Mesenchymal stem cell (in vitro differentiated cells and primary cell): ENCODE measurements at regions not wholly inside any gene's neighbourhood (a gene's known extent, or its start where the extent isn't known, plus 50 kb on each side); places are given as distances from the start of the nearest gene placed in this dataset.

Source experiments
- DNase-seq: peaks from one replicate; pipeline ENCODE4 v3.0.0-alpha.2; 2013
- H2AFZ ChIP-seq: one replicate; pipeline ENCODE4 v1.6.1; 2013; ENCODE audit warnings: low read depth, mild to moderate bottlenecking, control low read depth, inconsistent platforms, low read length, moderate library complexity
- H2AK5ac ChIP-seq: 2 replicates; pipeline ENCODE4 v1.6.1; 2013; ENCODE audit warnings: low read length, moderate library complexity, mild to moderate bottlenecking, inconsistent platforms; ENCODE audit not compliant: severe bottlenecking
- H2BK120ac ChIP-seq: one replicate; pipeline ENCODE4 v1.6.1; 2013; ENCODE audit warnings: low read depth, mild to moderate bottlenecking, inconsistent platforms, low read length, moderate library complexity
- H2BK12ac ChIP-seq, 2 experiments: one replicate each; pipeline ENCODE4 v1.6.1; 2013; ENCODE audit warnings: inconsistent platforms in 2 of 2, low read length in 2 of 2, mild to moderate bottlenecking in 2 of 2, moderate library complexity in 2 of 2, control low read depth in 1 of 2
- H2BK15ac ChIP-seq: one replicate; pipeline ENCODE4 v1.6.1; 2013; ENCODE audit warnings: mild to moderate bottlenecking, low read depth, inconsistent platforms; ENCODE audit not compliant: poor library complexity, severe bottlenecking
- H2BK5ac ChIP-seq: 2 replicates; pipeline ENCODE4 v1.6.1; 2013; ENCODE audit warnings: low read depth, mild to moderate bottlenecking, low read length, control low read depth, inconsistent platforms; ENCODE audit not compliant: poor library complexity, severe bottlenecking
- H3K14ac ChIP-seq, 2 experiments: one replicate each; pipeline ENCODE4 v1.6.1; 2013; ENCODE audit warnings: inconsistent platforms in 2 of 2, low read length in 2 of 2, control low read depth in 1 of 2, mild to moderate bottlenecking in 1 of 2, moderate library complexity in 1 of 2
- H3K18ac ChIP-seq, 2 experiments: one replicate each; pipeline ENCODE4 v1.6.1; 2013; ENCODE audit warnings: inconsistent platforms in 2 of 2, low read length in 2 of 2, control low read depth in 1 of 2, low read depth in 1 of 2, mild to moderate bottlenecking in 1 of 2
- H3K23ac ChIP-seq, 2 experiments: one replicate each; pipeline ENCODE4 v1.6.1; 2013; ENCODE audit warnings: inconsistent platforms in 2 of 2, low read length in 2 of 2, mild to moderate bottlenecking in 2 of 2, moderate library complexity in 2 of 2, control low read depth in 1 of 2
- H3K27ac ChIP-seq: 2 replicates; pipeline ENCODE4 v1.5.1; 2013; ENCODE audit warnings: mild to moderate bottlenecking, moderate library complexity, low read length, control low read depth, inconsistent platforms; ENCODE audit not compliant: poor library complexity, severe bottlenecking
- H3K27me3 ChIP-seq, 2 experiments: 2 replicates each; pipeline versions ENCODE4 v1.6.1 to v1.7.0; 2013; ENCODE audit warnings: low read length in 2 of 2, mild to moderate bottlenecking in 2 of 2, moderate library complexity in 2 of 2, control low read depth in 1 of 2, inconsistent platforms in 1 of 2; ENCODE audit not compliant: control insufficient read depth in 1 of 2, insufficient read depth in 1 of 2
- H3K36me3 ChIP-seq, 2 experiments: 2 replicates each; pipeline versions ENCODE4 v1.6.1 to v1.7.0; 2013; ENCODE audit warnings: low read length in 2 of 2, control low read depth in 1 of 2, inconsistent platforms in 1 of 2, low read depth in 1 of 2, mild to moderate bottlenecking in 1 of 2; ENCODE audit not compliant: insufficient read depth in 2 of 2, control insufficient read depth in 1 of 2
- H3K4ac ChIP-seq, 2 experiments: one replicate each; pipeline ENCODE4 v1.6.1; 2013; ENCODE audit warnings: inconsistent platforms in 2 of 2, low read length in 2 of 2, mild to moderate bottlenecking in 2 of 2, moderate library complexity in 2 of 2, control low read depth in 1 of 2, low read depth in 1 of 2
- H3K4me1 ChIP-seq: 2 replicates; pipeline ENCODE4 v1.6.1; 2013; ENCODE audit warnings: low read depth, low read length, control low read depth; ENCODE audit not compliant: control insufficient read depth, insufficient read depth
- H3K4me2 ChIP-seq: 2 replicates; pipeline ENCODE4 v1.6.1; 2013; ENCODE audit warnings: low read length, mild to moderate bottlenecking, inconsistent platforms; ENCODE audit not compliant: poor library complexity, severe bottlenecking
- H3K4me3 ChIP-seq, 2 experiments: 2 replicates each; pipeline versions ENCODE4 v1.5.1 to v1.7.0; 2013; ENCODE audit warnings: low read length in 2 of 2, mild to moderate bottlenecking in 2 of 2, control low read depth in 1 of 2, low read depth in 1 of 2; ENCODE audit not compliant: insufficient read depth in 1 of 2
- H3K79me1 ChIP-seq: replicated peaks from 2 replicates; pipeline ENCODE4 v1.6.1; 2013; ENCODE audit warnings: mild to moderate bottlenecking, control low read depth, low read length, inconsistent platforms; ENCODE audit not compliant: poor library complexity, severe bottlenecking
- H3K9ac ChIP-seq: 2 replicates; pipeline ENCODE4 v1.7.0; 2013; ENCODE audit warnings: mild to moderate bottlenecking, low read length, moderate library complexity
- H3K9me3 ChIP-seq: 2 replicates; pipeline ENCODE4 v1.7.0; 2013; ENCODE audit warnings: mild to moderate bottlenecking, low read length; ENCODE audit not compliant: control insufficient read depth
- H4K8ac ChIP-seq: one replicate; pipeline ENCODE4 v1.6.1; 2013; ENCODE audit warnings: inconsistent platforms, mild to moderate bottlenecking, low read length, moderate library complexity
- H4K91ac ChIP-seq: one replicate; pipeline ENCODE4 v1.6.1; 2013; ENCODE audit warnings: mild to moderate bottlenecking, low read length, inconsistent platforms
- WGBS: methylation state at CpG from one replicate; pipeline ENCODE4 v1.1.7; 2013; ENCODE audit warnings: mixed read lengths; 5-methylcytosine and 5-hydroxymethylcytosine counted together

DNA sequence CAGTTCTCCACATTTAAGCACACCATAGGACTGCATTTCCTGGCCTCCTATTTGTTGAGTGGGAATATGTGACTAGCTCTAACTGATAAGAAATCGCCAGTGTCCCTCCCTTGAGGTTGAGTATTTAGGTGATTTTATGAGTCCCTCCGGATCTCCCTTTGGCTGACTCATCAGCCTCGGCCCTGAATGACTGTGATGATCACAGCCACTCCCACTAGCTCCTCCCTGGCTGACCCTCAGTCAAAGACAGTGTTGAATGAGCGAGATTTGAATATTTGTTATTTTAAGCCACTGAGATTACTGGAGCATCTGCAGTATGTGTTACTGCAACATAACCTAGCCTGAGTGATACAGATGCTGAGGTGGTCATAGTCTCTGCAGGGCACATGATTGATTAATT, 515.3 kb downstream of the EPHB1 start:
- no peak for DNase-seq
- Histone ChIP-seq H3K36me3 (no peaks in the 10 kb centered on the region), H3K4ac (no peak overlapping the region), H3K9ac (no peak overlapping the region), H3K27ac (no peak overlapping the region), H4K91ac (no peak overlapping the region), H2BK5ac (no peak overlapping the region), H3K4me1 (no peaks in the 10 kb centered on the region), H2AFZ (no peak overlapping the region), H3K23ac (no peak overlapping the region), H3K79me1 (no peaks in the 10 kb centered on the region), H3K14ac (no peak overlapping the region), H2BK15ac (no peak overlapping the region), H3K4me2 (no peak overlapping the region), H2BK120ac (no peak overlapping the region), H3K9me3 (peaks cover 5% of the 10 kb centered on the region), H2AK5ac (no peak overlapping the region), H3K4me3 (no peak overlapping the region), H3K27me3 (no peaks in the 10 kb centered on the region), H3K18ac (no peak overlapping the region), H2BK12ac (no peak overlapping the region), H4K8ac (no peak overlapping the region)
- WGBS: 13% methylated on average over 4 of the region's 4 CpGs

- 53% methylated on average over 5 of the region's 5 CpGs for WGBS
- H3K14ac ChIP-seq: no peak overlapping the region
- no peaks in the 10 kb centered on the region for H3K27me3 ChIP-seq
- H3K23ac ChIP-seq: no peak overlapping the region
- H3K4me1 ChIP-seq: no peaks in the 10 kb centered on the region
- no peak overlapping the region for H2BK15ac ChIP-seq
- H3K4me2 ChIP-seq: no peak overlapping the region
- H3K79me1 ChIP-seq: no peaks in the 10 kb centered on the region
- no peaks in the 10 kb centered on the region for H3K9me3 ChIP-seq
- no peaks in the 10 kb centered on the region for H3K36me3 ChIP-seq
- H4K8ac ChIP-seq: no peak overlapping the region
- no peak overlapping the region for H2BK120ac ChIP-seq
- no peak overlapping the region for H3K18ac ChIP-seq
- H4K91ac ChIP-seq: no peak overlapping the region
- no peak overlapping the region for H3K9ac ChIP-seq
- no peak overlapping the region for H3K4ac ChIP-seq
- H3K4me3 ChIP-seq: no peak overlapping the region
- no peak for DNase-seq
- H2AFZ ChIP-seq: no peak overlapping the region
- no peak overlapping the region for H3K27ac ChIP-seq
- H2BK12ac ChIP-seq: no peak overlapping the region
- H2AK5ac ChIP-seq: no peak overlapping the region
- H2BK5ac ChIP-seq: no peak overlapping the region
Measured at GRCh38 chr3:135311699-135312098, 516.6 kb downstream of the EPHB1 start.

- Histone ChIP-seq H2BK12ac (no peak overlapping the region), H3K4me2 (no peak overlapping the region), H3K4me3 (no peak overlapping the region), H3K23ac (no peak overlapping the region), H2AFZ (no peak overlapping the region), H4K8ac (no peak overlapping the region), H3K14ac (no peak overlapping the region), H3K79me1 (no peaks in the 10 kb centered on the region), H3K27ac (no peak overlapping the region), H3K27me3 (no peaks in the 10 kb centered on the region), H3K4ac (no peak overlapping the region), H2BK15ac (no peak overlapping the region), H2AK5ac (no peak overlapping the region), H2BK5ac (no peak overlapping the region), H3K18ac (no peak overlapping the region), H2BK120ac (no peak overlapping the region), H3K36me3 (no peaks in the 10 kb centered on the region), H3K9me3 (no peaks in the 10 kb centered on the region), H4K91ac (no peak overlapping the region), H3K9ac (no peak overlapping the region), H3K4me1 (no peaks in the 10 kb centered on the region)
- no peak for DNase-seq
- no CpG with 5 or more reads among the region's 1 CpG for WGBS
Measured at GRCh38 chr3:135314237-135314636, 519.2 kb downstream of the EPHB1 start.

GRCh38 chr3:135324301-135324700, 529.2 kb downstream of the EPHB1 start:
- H3K18ac ChIP-seq: no peak overlapping the region
- H3K79me1 ChIP-seq: no peaks in the 10 kb centered on the region
- H3K4me3 ChIP-seq: no peak overlapping the region
- WGBS: 29% methylated on average over 4 of the region's 5 CpGs
- DNase-seq: no peak
- H3K4me2 ChIP-seq: no peak overlapping the region
- H3K9me3 ChIP-seq: no peaks in the 10 kb centered on the region
- no peak overlapping the region for H4K8ac ChIP-seq
- H4K91ac ChIP-seq: no peak overlapping the region
- no peak overlapping the region for H2AFZ ChIP-seq
- H2BK12ac ChIP-seq: no peak overlapping the region
- H3K9ac ChIP-seq: no peak overlapping the region
- no peak overlapping the region for H3K27ac ChIP-seq
- no peaks in the 10 kb centered on the region for H3K36me3 ChIP-seq
- no peak overlapping the region for H3K14ac ChIP-seq
- H3K27me3 ChIP-seq: no peaks in the 10 kb centered on the region
- no peak overlapping the region for H2BK5ac ChIP-seq
- H3K23ac ChIP-seq: no peak overlapping the region
- no peak overlapping the region for H3K4ac ChIP-seq
- no peak overlapping the region for H2BK120ac ChIP-seq
- no peaks in the 10 kb centered on the region for H3K4me1 ChIP-seq
- no peak overlapping the region for H2AK5ac ChIP-seq
- H2BK15ac ChIP-seq: no peak overlapping the region
